Natural killer cell (primary cell): ENCODE measurements at regions not wholly inside any gene's neighbourhood (a gene's known extent, or its start where the extent isn't known, plus 50 kb on each side); places are given as distances from the start of the nearest gene placed in this dataset.

Experiments
- ATAC-seq, 3 donors: fragments of 150-1000 bp in 2 of 3; fragments of 200-7000 bp in 1 of 3; cut with Tn5 transposase; 1 replicate in 1 of 3; 2 replicates in 2 of 3; pipeline ENCODE4 v1.10.0; 2021; ENCODE audit warnings: mild to moderate bottlenecking in 2 of 3, moderate library complexity in 2 of 3
- DNase-seq, 2 donors: peaks; one replicate each; pipeline versions ENCODE4 v3.0.0 to v3.0.0-alpha.2; 2013 to 2021; ENCODE audit warnings: mixed read lengths in 1 of 2
- H3K27ac ChIP-seq: one replicate; pipeline ENCODE4 v1.5.1; 2013; ENCODE audit warnings: mild to moderate bottlenecking, low read length
- H3K27me3 ChIP-seq: one replicate; pipeline ENCODE4 v1.6.1; 2013; ENCODE audit warnings: low read length; ENCODE audit not compliant: control insufficient read depth, insufficient read depth
- H3K36me3 ChIP-seq: one replicate; pipeline ENCODE4 v1.6.1; 2013; ENCODE audit warnings: low read length; ENCODE audit not compliant: control insufficient read depth, insufficient read depth
- H3K4me1 ChIP-seq: one replicate; pipeline ENCODE4 v1.6.1; 2013; ENCODE audit warnings: low read length; ENCODE audit not compliant: control insufficient read depth, insufficient read depth
- H3K4me3 ChIP-seq: one replicate; pipeline ENCODE4 v1.5.1; 2013; ENCODE audit warnings: low read length
- H3K9me3 ChIP-seq: one replicate; pipeline ENCODE4 v1.6.1; 2013; ENCODE audit warnings: low read length; ENCODE audit not compliant: control insufficient read depth, insufficient read depth
- H3K27ac Mint-ChIP-seq, 2 donors: one replicate each; pipeline ENCODE4 v1.8.0; 2022; ENCODE audit warnings: mild to moderate bottlenecking in 2 of 2, mixed read lengths in 2 of 2, moderate library complexity in 1 of 2
- H3K27me3 Mint-ChIP-seq, 2 donors: one replicate each; pipeline ENCODE4 v1.8.0; 2022; ENCODE audit warnings: low read depth in 2 of 2, mixed read lengths in 2 of 2
- H3K36me3 Mint-ChIP-seq: one replicate; pipeline ENCODE4 v1.8.0; 2022; ENCODE audit warnings: mixed read lengths
- H3K4me1 Mint-ChIP-seq, 2 donors: one replicate each; pipeline ENCODE4 v1.8.0; 2022; ENCODE audit warnings: mixed read lengths in 2 of 2
- H3K4me3 Mint-ChIP-seq: one replicate; pipeline ENCODE4 v1.8.0; 2022; ENCODE audit warnings: mild to moderate bottlenecking, moderate library complexity, mixed read lengths
- H3K9me3 Mint-ChIP-seq, 2 donors: one replicate each; pipeline ENCODE4 v1.8.0; 2022; ENCODE audit warnings: mixed read lengths in 2 of 2
- WGBS: methylation state at CpG from one replicate; pipeline ENCODE4 v1.1.7; 2013; ENCODE audit warnings: missing lambda C conversion rate; ENCODE audit not compliant: insufficient coverage; 5-methylcytosine and 5-hydroxymethylcytosine counted together
- intact Hi-C: fragments of 100-400 bp; cut with micrococcal nuclease; formaldehyde crosslinking; loops from one replicate; pipeline ENCODE4 v1.14.2; 2022
- TF ChIP-seq, protein P1 (sequence below): fragments of 200-600 bp; IDR thresholded peaks from one replicate; pipeline ENCODE4 v1.8.0; 2022; ENCODE audit warnings: antibody characterized with exemption

DNA sequence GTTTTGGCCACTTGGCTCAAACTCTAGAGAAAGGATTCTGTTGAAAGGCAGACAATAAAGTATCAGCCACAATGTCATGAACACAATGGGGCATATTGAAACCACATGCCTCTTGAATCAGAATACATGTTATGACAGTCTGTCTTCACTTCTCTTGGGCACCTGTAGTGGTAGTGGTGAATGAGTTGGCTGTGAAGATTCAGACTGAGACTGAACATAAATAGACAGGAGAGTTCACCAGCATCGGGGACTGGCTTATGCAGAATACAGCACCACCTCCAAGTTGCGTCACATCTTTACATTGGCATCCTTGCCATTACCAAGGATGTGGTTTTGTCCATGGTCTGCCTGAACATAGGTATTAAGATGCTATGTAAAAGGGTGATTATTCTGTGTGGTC is 336.8 kb downstream of the MYCN start:
- Histone ChIP-seq H3K27me3 (no peaks in the 10 kb centered on the region), H3K4me3 (no peak overlapping the region), H3K36me3 (no peaks in the 10 kb centered on the region), H3K27ac (no peak overlapping the region), H3K4me1 (no peaks in the 10 kb centered on the region), H3K9me3 (no peaks in the 10 kb centered on the region)
- TF ChIP-seq, protein P1, sequence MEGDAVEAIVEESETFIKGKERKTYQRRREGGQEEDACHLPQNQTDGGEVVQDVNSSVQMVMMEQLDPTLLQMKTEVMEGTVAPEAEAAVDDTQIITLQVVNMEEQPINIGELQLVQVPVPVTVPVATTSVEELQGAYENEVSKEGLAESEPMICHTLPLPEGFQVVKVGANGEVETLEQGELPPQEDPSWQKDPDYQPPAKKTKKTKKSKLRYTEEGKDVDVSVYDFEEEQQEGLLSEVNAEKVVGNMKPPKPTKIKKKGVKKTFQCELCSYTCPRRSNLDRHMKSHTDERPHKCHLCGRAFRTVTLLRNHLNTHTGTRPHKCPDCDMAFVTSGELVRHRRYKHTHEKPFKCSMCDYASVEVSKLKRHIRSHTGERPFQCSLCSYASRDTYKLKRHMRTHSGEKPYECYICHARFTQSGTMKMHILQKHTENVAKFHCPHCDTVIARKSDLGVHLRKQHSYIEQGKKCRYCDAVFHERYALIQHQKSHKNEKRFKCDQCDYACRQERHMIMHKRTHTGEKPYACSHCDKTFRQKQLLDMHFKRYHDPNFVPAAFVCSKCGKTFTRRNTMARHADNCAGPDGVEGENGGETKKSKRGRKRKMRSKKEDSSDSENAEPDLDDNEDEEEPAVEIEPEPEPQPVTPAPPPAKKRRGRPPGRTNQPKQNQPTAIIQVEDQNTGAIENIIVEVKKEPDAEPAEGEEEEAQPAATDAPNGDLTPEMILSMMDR, result no peak
- Mint-ChIP-seq H3K27me3 (peaks cover 0 to 2% of the 10 kb centered on the region in 2 donors), H3K27ac (no peak overlapping the region), H3K36me3 (no peaks in the 10 kb centered on the region), H3K9me3 (no peaks in the 10 kb centered on the region), H3K4me1 (peaks cover 0 to 2% of the 10 kb centered on the region in 2 donors), H3K4me3 (no peak overlapping the region)
- intact Hi-C loops, result no loop called here
- ATAC-seq (no peak), DNase-seq (no peak)
- WGBS, result 50% methylated on average over 1 of the region's 2 CpGs

DNA sequence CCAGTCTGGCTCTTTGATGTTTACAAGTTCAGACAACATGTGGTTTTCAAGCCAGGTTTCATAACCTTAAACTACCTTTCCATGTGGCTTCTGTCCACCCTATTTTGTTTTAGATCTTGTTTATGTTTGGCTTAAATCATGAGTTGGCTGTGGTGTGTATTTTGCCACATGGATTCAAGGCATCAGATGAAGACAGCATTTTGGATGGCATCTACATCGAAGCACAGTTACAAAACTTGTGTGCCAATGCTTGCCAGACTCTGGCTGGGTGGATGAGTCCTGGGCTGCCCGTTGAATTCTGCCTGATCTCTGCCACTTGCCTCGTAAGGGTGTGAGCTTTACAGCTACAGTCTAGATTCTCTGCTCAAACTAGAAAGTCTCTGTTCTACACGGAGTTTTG is 335.3 kb downstream of the MYCN start:
- intact Hi-C loops, result no loop called here
- Mint-ChIP-seq H3K9me3 (no peaks in the 10 kb centered on the region), H3K4me3 (no peak overlapping the region), H3K4me1 (no peaks in the 10 kb centered on the region), H3K36me3 (no peaks in the 10 kb centered on the region), H3K27me3 (peaks cover 0 to 2% of the 10 kb centered on the region in 2 donors), H3K27ac (no peak overlapping the region)
- Histone ChIP-seq H3K4me1 (no peaks in the 10 kb centered on the region), H3K27ac (no peak overlapping the region), H3K27me3 (no peaks in the 10 kb centered on the region), H3K4me3 (no peak overlapping the region), H3K36me3 (no peaks in the 10 kb centered on the region), H3K9me3 (no peaks in the 10 kb centered on the region)
- ATAC-seq (no peak), DNase-seq (no peak)
- TF ChIP-seq, protein P1, result no peak
- 86% methylated on average over 3 of the region's 4 CpGs for WGBS

DNA sequence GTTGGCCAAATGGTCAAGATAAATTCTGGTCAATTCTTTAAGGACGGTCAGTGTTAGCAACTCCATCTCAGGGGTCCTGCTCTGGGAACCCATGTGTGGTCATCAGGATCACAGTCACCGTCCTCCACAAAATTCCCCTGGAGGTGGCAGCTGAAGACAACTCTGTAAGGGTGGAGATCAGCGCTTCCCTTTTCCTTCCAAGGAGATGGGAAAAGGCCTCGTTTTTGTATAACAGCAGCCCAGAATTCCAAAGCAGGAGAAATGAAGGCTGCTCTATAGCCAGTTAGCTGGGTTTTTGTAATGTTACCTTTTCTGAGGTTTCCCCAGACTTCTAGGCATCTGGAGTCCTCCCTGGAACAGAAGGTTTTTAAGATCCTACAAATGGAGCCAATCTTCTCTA is 334.8 kb downstream of the MYCN start:
- intact Hi-C loops, result no loop called here
- no peak for DNase-seq
- Mint-ChIP-seq H3K27me3 (peaks cover 0 to 2% of the 10 kb centered on the region in 2 donors), H3K4me3 (no peak overlapping the region), H3K9me3 (no peaks in the 10 kb centered on the region), H3K27ac (no peak overlapping the region), H3K36me3 (no peaks in the 10 kb centered on the region), H3K4me1 (no peaks in the 10 kb centered on the region)
- ATAC-seq, result no peak
- Histone ChIP-seq H3K27me3 (no peaks in the 10 kb centered on the region), H3K36me3 (no peaks in the 10 kb centered on the region), H3K9me3 (no peaks in the 10 kb centered on the region), H3K4me3 (no peak overlapping the region), H3K27ac (no peak overlapping the region), H3K4me1 (no peaks in the 10 kb centered on the region)
- WGBS, result 90% methylated on average over 4 of the region's 4 CpGs
- TF ChIP-seq, protein P1, result no peak

DNA sequence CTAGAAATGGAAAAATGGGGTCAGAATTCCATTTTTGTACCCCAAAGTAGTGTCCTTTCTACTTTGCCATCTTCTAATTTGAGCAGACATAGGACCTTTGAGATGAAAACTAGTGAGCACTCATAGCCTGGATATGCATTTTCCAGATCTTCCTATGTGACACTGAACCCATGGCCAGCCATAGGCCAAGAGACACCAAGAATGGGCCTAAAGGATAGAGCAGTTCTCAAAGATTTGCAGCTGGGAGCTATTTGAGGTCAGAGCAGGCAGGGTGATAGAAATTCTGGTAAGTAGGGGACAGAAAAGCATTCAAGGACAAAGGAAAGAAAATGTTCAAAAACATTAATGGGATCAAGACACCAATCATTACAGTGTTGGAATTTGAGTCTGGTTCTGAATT is 332.8 kb downstream of the MYCN start:
- no peak overlapping the region for H3K4me3 Mint-ChIP-seq
- H3K4me1 ChIP-seq, result no peaks in the 10 kb centered on the region
- H3K4me1 Mint-ChIP-seq, result no peaks in the 10 kb centered on the region
- DNase-seq, result no peak
- H3K27ac ChIP-seq, result no peak overlapping the region
- no peak for ATAC-seq
- H3K9me3 ChIP-seq, result no peaks in the 10 kb centered on the region
- H3K27me3 ChIP-seq, result no peaks in the 10 kb centered on the region
- no peak overlapping the region for H3K4me3 ChIP-seq
- TF ChIP-seq, protein P1, result no peak
- H3K27ac Mint-ChIP-seq, result no peak overlapping the region
- H3K9me3 Mint-ChIP-seq, result no peaks in the 10 kb centered on the region
- no peaks in the 10 kb centered on the region for H3K36me3 Mint-ChIP-seq
- intact Hi-C loops, result no loop called here
- peaks cover 0 to 2% of the 10 kb centered on the region in 2 donors for H3K27me3 Mint-ChIP-seq
- no peaks in the 10 kb centered on the region for H3K36me3 ChIP-seq
